HG02943 (cell line): ENCODE measurements at regions not wholly inside any gene's neighbourhood (a gene's known extent, or its start where the extent isn't known, plus 50 kb on each side); places are given as distances from the start of the nearest gene placed in this dataset.
"Not testable (repeated sequence)": the region's sequence is repeated elsewhere in the genome, so short reads cannot be mapped to it uniquely, and the experiment has no call there.

ENCODE experiments used
- ATAC-seq: cut with Tn5 transposase; IDR thresholded peaks from one replicate; pipeline ENCODE4 v1.9.1; 2021; ENCODE audit warnings: mild to moderate bottlenecking, low read depth, moderate library complexity; ENCODE audit not compliant: unreplicated experiment

- ATAC-seq = no peak
Observed at GRCh38 chr11:37320921-37321320, 722.9 kb upstream of the RAG2 start.

DNA sequence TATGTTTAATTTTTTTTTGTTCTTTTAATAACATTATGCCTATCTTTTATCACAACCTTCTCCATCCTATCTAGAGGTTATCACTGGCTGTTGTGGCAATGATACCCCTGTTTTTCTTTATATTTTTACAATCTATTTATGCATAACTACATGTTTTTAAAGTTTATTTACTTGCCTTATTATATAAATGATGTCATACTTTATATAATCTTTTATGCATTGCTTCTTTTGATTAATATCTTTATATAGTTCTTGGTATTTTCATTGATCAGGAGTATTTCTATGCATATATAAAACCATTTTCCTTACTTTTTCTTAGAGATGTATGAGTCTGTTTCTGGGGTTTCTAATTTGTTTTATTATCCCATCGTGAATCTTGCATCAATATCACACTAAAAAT is 719.8 kb upstream of the RAG2 start:
- no peak for ATAC-seq

- no peak for ATAC-seq
Observed at GRCh38 chr11:37313266-37313665, 715.2 kb upstream of the RAG2 start.

DNA sequence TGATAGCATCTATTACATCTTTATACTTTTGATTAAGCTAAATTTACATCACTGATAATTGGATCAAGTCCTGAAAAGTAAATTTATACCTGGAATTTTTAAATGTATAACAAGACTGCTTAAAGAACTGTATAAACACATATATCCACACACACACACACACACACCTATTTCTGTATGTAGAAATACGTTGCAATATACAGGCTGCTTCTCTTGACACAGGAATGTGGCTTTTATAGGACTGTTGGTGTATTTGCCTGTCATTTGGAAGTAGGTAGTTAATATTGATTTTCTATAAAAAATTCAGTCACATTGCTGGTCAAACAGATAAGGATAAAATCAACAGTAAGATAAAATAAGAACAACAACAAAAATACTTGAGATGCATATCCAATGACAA is 708.5 kb upstream of the RAG2 start:
- no peak for ATAC-seq

GRCh38 chr11:37301405-37301804 is 703.4 kb upstream of the RAG2 start:
- ATAC-seq = not testable (repeated sequence)

- ATAC-seq = no peak
Observed at GRCh38 chr11:37298173-37298572, 700.1 kb upstream of the RAG2 start.

DNA sequence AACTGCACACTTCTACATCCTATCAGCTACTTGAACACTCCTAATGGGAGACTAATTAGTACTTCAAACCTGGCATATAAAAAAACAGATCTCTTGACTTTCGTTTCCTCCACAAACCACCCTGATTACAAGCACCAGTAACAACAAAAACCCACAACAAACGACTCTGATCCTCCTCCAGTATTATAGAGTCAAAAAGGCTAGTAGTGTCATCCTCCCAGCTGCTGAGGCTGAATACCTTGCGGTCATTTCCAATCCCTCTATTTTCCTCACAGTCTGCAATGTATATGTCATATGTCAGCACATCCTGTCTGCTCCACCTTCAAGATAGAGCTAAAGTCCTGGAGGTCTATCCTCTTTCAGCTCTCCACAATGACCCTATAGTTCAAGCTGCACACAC is 688.9 kb upstream of the RAG2 start:
- no peak for ATAC-seq

DNA sequence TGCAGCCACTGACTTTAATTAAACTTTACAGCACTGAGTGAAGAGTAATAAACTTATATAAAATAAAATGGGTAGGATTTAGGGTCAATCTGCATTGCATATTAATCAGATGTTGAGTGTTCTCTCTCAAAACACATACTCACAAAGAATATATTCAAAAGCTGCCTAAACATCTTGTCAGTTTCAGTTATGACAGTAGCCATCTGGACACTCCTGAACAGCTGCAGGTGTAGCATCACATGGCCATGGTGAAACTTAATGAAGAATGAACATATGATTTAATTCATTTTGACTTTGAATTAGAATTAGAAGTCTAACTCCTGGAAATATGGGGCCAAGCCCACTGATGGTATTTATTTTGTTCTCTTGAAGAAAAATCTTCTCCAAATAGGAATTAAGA is 684.3 kb upstream of the RAG2 start:
- no peak for ATAC-seq

DNA sequence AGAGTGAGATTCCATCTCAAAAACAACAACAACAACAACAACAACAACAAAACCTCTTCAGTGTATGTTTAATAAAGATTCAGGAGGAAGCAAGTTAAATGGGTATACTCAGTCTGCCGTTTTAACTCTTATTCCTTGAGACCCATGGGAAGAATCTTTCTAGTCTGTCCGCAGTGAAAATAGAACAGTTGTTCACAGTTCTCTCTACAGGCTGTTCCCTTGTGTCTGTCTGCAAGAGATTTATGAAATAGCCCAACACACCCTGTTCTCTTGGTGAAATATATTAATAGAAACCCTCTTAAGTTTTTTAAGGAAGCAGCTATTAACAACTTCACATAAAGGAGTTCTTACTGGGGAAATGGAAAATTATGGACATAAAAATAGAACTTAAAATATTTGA is 682.2 kb upstream of the RAG2 start:
- no peak for ATAC-seq

DNA sequence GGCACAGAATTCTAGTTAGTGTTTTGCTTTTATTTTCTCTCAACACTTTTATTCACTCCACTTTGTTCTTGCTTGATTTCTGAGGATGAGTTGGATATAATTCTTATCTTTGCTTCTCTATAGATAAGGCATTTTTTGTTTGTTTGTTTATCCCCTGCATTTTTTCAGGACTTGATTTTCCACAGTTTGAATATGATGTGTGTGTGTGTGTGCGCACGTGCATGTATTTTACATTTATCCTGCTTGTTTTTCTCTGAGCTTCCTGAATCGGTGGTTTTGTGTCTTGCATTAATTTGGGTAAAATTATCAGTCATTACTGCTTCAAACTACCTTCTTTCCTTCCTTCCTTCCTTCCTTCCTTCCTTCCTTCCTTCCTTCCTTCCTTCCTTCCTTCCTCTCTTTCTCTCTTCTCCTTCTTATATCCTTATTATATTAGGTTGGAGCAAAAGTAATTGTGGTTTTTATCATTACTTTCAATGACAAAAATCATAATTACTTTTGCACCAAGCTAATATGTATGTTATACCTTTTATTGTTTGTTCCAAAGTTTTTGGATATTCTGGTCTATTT is 679.9 kb upstream of the RAG2 start:
- no peak for ATAC-seq

DNA sequence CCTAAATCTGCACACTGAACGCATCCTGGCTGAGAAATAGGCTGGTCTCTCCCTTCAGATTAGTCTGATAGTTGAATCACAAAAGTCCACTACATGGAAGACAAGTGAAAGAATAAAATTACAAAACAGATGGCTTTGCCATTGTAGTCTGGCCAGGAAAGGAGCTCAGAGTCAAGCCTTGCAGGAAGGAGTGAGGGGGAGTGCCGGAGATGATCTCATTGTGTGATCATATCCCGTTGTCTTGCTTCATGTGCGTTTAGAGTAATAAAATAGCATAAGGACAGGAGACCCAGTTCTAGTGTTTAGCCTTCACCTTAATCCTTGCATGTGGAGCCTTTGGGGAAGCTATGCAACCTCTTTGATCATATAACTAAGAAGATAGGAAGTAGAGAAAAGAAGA is 666.7 kb upstream of the RAG2 start:
- ATAC-seq = no peak

GRCh38 chr11:37264060-37264459 is 666.0 kb upstream of the RAG2 start:
- ATAC-seq = no peak

DNA sequence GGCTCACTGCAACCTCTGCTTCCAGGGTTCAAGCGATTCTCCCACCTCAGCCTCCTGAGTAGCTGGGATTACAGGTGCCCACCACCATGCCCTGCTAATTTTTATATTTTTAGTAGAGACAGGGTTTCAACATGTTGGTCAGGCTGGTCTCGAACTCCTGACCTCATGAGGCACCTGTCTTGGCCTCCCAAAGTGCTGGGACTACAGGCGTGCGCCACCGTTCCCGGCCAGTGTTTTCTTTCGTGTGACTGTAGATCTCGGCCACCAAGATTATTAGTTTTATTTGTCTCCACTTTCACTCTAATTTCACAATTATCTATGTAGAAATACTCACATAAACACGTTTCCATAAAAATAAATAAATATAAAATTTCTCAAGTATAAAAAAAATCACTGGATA is 665.4 kb upstream of the RAG2 start:
- ATAC-seq = not testable (repeated sequence)

DNA sequence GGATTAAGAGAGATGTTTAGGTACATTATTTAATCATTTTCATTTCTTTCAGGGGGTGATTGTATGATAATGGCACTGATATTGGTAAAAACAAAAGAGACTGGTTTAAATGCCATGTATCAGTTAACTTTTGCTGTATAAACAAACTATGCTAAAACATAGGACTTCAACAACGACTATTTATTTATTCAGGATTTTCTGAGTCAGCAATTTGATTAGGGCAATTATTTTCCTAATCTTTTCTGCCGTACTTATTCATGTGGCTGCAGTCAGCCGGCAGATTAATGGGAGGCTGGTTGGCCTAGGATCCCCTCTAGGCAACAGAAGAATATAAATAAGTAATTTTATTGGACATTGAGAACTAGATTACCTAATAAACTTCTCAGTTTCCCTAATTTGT is 661.7 kb upstream of the RAG2 start:
- no peak for ATAC-seq

DNA sequence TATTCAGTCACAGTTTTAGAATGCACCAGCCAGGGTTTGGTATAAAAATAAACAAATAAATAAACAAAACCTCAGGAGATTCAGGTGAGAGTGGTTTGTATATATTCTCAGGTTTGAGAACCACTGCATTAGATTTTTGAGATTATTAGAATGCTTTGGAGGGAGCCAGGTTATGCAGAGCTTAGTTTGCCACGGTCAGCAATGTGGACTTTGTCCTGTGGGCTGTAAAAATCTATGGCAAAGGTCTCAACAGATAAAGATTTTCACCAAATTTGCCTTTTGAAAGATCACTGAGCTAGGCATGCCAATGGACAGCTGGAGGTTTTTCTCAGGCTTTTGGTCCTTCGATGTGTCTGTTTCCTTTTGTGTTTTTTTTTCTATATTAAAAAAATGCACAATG is 650.1 kb upstream of the RAG2 start:
- no peak for ATAC-seq

DNA sequence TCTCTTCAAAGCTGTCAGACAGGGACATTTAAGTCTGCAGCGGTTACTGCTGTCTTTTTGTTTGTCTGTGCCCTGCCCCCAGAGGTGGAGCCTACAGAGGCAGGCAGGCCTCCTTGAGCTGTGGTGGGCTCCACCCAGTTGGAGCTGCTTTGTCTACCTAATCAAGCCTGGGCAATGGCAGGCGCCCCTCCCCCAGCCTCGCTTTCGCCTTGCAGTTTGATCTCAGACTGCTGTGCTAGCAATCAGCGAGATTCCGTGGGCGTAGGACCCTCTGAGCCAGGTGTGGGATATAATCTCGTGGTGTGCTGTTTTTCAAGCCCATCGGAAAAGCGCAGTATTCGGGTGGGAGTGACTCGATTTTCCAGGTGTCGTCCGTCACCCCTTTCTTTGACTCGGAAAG is 648.1 kb upstream of the RAG2 start:
- ATAC-seq = not testable (repeated sequence)

- no peak for ATAC-seq
Observed at GRCh38 chr11:37230865-37231264, 632.8 kb upstream of the RAG2 start.

DNA sequence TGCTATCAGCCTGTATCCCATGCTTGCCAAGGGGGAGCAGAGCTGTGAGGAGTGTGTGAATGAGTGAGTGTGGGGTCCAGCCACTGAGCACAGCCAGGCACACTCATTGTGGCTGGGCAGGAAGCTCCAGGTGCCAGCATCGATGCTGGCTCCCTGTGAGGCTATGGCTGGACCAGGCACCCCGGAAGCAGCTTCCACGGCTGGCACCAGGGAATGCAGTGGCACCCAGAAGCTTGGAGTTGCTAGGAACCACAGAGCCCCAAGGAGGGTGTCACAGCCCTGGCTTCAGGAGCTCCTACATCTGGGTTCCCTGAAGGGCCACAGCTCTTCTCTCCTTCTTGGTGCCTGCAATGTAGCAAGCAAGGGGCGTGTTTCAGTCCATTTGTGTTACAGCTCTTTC is 625.9 kb upstream of the RAG2 start:
- no peak for ATAC-seq

- no peak for ATAC-seq
Observed at GRCh38 chr11:37203006-37203405, 605.0 kb upstream of the RAG2 start.

DNA sequence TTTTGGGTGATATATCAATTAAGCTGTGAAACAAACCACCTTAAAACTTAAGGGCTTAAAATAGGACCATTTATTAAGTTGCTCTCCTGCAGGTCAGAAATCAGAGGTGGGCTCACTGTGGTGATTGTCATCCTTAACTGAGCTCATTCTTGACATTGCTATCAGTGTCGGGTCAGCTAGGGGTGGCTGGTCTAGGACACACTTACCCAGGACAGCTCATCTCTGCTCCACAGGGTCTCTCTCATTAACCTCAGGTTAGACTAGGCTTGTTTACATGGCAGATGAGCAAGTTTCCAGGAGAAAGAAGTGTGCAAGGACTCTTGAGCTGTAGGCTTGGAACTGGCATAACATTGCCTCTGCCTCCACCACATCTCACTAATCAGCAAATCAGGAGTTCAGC is 601.0 kb upstream of the RAG2 start:
- no peak for ATAC-seq

DNA sequence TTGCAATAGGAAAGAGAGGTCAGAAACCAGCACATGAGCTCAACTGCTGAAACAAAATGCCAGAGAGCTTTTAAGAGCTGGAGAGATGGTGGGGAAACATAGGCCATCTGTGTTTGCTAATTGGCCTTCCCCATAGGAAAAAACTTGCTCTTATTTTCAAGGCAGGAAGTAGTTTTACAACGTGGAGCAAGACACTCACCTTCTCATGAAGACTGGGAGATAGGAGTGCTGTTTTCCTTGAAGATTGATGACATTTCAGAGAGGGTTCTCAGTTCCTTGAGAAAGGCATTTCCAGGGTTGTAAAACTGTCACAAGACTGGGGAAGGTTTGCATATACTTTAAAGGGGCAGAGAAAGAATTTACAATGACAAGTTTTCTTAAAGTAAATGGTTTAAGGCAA is 586.3 kb upstream of the RAG2 start:
- ATAC-seq = no peak

GRCh38 chr11:37182031-37182430 is 584.0 kb upstream of the RAG2 start:
- ATAC-seq = no peak

DNA sequence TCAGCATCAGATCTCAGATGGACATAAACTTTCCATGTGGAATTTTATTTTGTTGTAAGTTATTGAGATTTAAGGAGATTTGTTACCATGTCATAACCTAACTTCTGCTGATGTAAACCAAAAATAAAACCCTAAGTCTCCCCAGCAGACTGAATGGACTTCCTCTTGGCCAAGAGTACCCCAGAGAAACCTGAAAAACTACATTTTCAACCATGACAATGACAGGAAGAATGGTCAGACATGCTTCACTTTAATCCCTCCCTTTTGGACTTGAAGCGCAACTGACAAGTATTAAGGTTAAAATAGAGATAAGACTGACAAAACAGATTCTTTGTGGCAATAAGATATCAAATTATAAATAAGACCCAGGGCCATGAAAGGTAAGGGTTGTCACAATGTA is 579.7 kb upstream of the RAG2 start:
- ATAC-seq = no peak
